Sciatic nerve (tissue), 2 donors: ENCODE measurements at regions not wholly inside any gene's neighbourhood (a gene's known extent, or its start where the extent isn't known, plus 50 kb on each side); places are given as distances from the start of the nearest gene placed in this dataset.
"Not testable (repeated sequence)": the region's sequence is repeated elsewhere in the genome, so short reads cannot be mapped to it uniquely, and the experiment has no call there.

Experiments
- ATAC-seq: fragments of 200-7000 bp; cut with Tn5 transposase; one replicate; pipeline ENCODE4 v1.9.1; 2020; ENCODE audit warnings: mild to moderate bottlenecking, moderate library complexity
- DNase-seq: peaks from one replicate; pipeline ENCODE4 v3.0.0-alpha.2; 2020; ENCODE audit warnings: low spot score
- intact Hi-C: fragments of 100-400 bp; cut with DNase I; formaldehyde crosslinking; loops from one replicate; pipeline ENCODE4 v1.14.2; 2022
- donor health status: DM: no; HTN: no; CAD: no.
- donor health status: DM: no; HTN: no; CAD: no.

- intact Hi-C loops, result not testable (repeated sequence)
- ATAC-seq (peak; percentile 38), DNase-seq (peak; percentile 79)
Measured at GRCh38 chr9:62798884-62799850, 1609.3 kb downstream of the SPATA31A7 start.

GRCh38 chr9:62799851-62800371, 1610.1 kb downstream of the SPATA31A7 start:
- intact Hi-C loops, result not testable (repeated sequence)
- DNase-seq, result peak; percentile 78
- peak; percentile 19 for ATAC-seq

GRCh38 chr9:62800451-62801371, 1610.9 kb downstream of the SPATA31A7 start:
- intact Hi-C loops, DNase-seq: not testable (repeated sequence)
- peak; percentile 62 for ATAC-seq

- DNase-seq, intact Hi-C loops: not testable (repeated sequence)
- peak; percentile 76 for ATAC-seq
Measured at GRCh38 chr9:62801372-62801811, 1611.6 kb downstream of the SPATA31A7 start.

GRCh38 chr9:62801961-62802718, 1612.3 kb downstream of the SPATA31A7 start:
- ATAC-seq (peak; percentile 97), DNase-seq (peak; percentile 91)
- intact Hi-C loops, result not testable (repeated sequence)

GRCh38 chr9:62802719-62803079, 1612.9 kb downstream of the SPATA31A7 start:
- ATAC-seq, DNase-seq, intact Hi-C loops: not testable (repeated sequence)

- intact Hi-C loops, ATAC-seq, DNase-seq: not testable (repeated sequence)
Measured at GRCh38 chr9:62803099-62803498, 1613.3 kb downstream of the SPATA31A7 start.

- intact Hi-C loops, ATAC-seq, DNase-seq: not testable (repeated sequence)
Measured at GRCh38 chr9:62804314-62804713, 1614.5 kb downstream of the SPATA31A7 start.

GRCh38 chr9:62807424-62807823, 1617.6 kb downstream of the SPATA31A7 start:
- DNase-seq, ATAC-seq, intact Hi-C loops: not testable (repeated sequence)

- intact Hi-C loops, ATAC-seq, DNase-seq: not testable (repeated sequence)
Measured at GRCh38 chr9:62808081-62808480, 1618.2 kb downstream of the SPATA31A7 start.

- intact Hi-C loops, ATAC-seq, DNase-seq: not testable (repeated sequence)
Measured at GRCh38 chr9:62810318-62810717, 1620.5 kb downstream of the SPATA31A7 start.

- ATAC-seq, DNase-seq, intact Hi-C loops: not testable (repeated sequence)
Measured at GRCh38 chr9:62810811-62811315, 1621.0 kb downstream of the SPATA31A7 start.

GRCh38 chr9:62815436-62815835, 1625.6 kb downstream of the SPATA31A7 start:
- ATAC-seq, intact Hi-C loops: not testable (repeated sequence)

GRCh38 chr9:62816331-62816730, 1626.5 kb downstream of the SPATA31A7 start:
- ATAC-seq, intact Hi-C loops, DNase-seq: not testable (repeated sequence)

More at GRCh38 chr9:62815436-62815835, 1625.6 kb downstream of the SPATA31A7 start:
- not testable (repeated sequence) for DNase-seq

- intact Hi-C loops, ATAC-seq, DNase-seq: not testable (repeated sequence)
Measured at GRCh38 chr9:62817214-62817613, 1627.4 kb downstream of the SPATA31A7 start.

GRCh38 chr9:62822185-62822584, 1632.3 kb downstream of the SPATA31A7 start:
- DNase-seq, intact Hi-C loops: not testable (repeated sequence)
- ATAC-seq, result peak; percentile 24

- peak; percentile 55 for ATAC-seq
Measured at GRCh38 chr9:62827957-62828907, 1638.4 kb downstream of the SPATA31A7 start.

More at GRCh38 chr9:62827957-62828907, 1638.4 kb downstream of the SPATA31A7 start:
- intact Hi-C loops, DNase-seq: not testable (repeated sequence)
